ENCODE measurements at regions not wholly inside any gene's neighbourhood (a gene's known extent, or its start where the extent isn't known, plus 50 kb on each side); places are given as distances from the start of the nearest gene placed in this dataset.

GRCh38 chr13:54958781-54959180, 1930.2 kb downstream of the OLFM4 start:
- TF ChIP-seq CTCF (conservative IDR thresholded peaks at IDR 0.05; ENCODE audit: low read depth, low read length): no peak
- TF ChIP-seq EZH2 (IDR thresholded peaks at IDR 0.05; ENCODE audit: borderline replicate concordance, low read depth, low read length, poor library complexity, severe bottlenecking): no peak
